GM19452 (cell line): ENCODE measurements at regions not wholly inside any gene's neighbourhood (a gene's known extent, or its start where the extent isn't known, plus 50 kb on each side); places are given as distances from the start of the nearest gene placed in this dataset.

Source experiments
- ATAC-seq: cut with Tn5 transposase; IDR thresholded peaks from one replicate; pipeline ENCODE4 v1.9.1; 2021; ENCODE audit not compliant: unreplicated experiment

- no peak for ATAC-seq
These were observed 220.2 kb upstream of the CDH8 start for GRCh38 chr16:62256406-62256805.

DNA sequence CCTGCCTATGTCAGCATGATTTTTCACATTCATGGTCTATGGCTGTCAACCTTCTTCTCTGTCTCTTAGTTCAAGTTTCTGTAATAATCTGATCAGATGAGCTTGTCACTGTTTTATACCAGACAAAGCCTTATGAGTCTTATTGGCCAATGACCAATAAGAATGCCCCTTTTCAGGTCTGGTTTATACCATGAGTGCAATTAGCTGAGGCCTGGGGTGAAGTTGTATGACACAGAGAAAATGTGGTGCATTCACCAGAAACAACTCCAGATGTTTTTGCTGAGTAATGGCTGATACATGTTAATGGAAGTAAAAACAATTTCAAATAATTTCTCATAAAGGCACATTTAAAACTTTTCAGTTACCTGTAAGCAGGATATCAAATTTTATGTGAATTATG is 218.6 kb upstream of the CDH8 start:
- ATAC-seq, result no peak

DNA sequence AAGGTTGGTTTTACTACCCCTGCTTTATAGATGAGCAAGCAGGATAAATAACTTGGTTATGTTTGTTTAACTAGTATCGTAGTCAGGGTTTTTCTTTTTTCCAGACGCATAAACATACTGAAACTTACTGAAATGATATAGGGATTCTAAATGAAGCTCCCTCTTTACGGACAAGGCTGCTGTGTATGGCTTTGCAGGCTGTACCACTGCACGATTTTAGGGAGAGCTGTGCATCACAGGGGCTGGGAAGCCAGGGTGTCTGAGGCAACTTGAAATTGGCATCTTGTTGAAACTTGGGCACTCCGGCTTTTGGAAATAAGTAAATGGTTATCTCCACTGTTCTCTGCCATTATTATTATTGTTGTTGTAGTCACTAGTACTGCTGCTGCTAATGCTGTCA is 218.1 kb upstream of the CDH8 start:
- ATAC-seq, result no peak

- ATAC-seq, result no peak
These were observed 217.7 kb upstream of the CDH8 start for GRCh38 chr16:62253966-62254365.

- no peak for ATAC-seq
These were observed 212.8 kb upstream of the CDH8 start for GRCh38 chr16:62249069-62249468.

GRCh38 chr16:62240722-62241121 is 204.5 kb upstream of the CDH8 start:
- ATAC-seq, result no peak

GRCh38 chr16:62225675-62226074 is 189.4 kb upstream of the CDH8 start:
- peak; percentile 77 for ATAC-seq

DNA sequence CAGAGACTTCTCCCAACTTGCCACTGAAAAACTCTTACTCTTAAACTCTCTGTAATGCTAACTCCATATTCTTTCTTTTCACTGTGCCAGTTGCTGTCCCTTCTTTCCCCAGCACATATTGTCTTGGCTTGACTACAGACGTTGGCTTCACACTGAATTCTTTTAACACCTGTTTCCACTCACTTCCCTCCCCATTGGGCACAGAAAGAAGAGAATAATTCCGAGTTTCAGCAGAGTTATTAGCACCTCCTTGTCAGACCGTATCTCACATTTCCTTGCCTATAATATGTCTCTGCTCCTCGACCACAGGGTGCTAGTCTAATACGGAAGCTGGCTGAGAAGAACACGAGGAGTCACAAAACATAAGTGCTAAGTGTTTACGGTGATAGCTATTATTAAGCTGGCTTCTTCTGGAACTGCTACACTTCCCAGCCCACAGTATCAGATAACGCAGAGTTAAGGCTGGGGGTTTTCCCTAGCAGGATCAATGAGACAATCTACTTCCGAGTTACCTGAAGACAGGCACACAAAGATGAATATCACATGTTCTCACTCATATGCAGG is 188.5 kb upstream of the CDH8 start:
- no peak for ATAC-seq

GRCh38 chr16:62216837-62217236 is 180.6 kb upstream of the CDH8 start:
- no peak for ATAC-seq

DNA sequence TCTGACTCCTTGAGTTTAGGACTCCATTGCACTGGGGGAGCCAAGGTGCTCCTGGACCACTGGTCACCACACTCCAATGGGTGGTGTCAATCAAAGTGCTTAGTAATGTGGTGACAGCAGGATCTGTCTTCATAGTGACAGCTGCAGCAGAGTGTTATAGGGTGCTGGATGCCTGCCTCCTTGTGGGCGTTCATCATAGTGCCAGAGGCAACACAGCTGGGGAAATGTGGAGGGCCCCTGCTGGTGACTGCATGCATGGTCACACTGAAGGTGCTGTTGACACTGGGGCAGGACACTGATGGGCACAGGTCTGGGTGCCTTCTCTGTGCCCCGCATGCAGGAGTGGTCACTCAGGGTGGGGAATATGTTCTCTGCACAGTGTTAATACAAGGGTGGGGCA is 177.5 kb upstream of the CDH8 start:
- no peak for ATAC-seq

- ATAC-seq, result no peak
These were observed 172.7 kb upstream of the CDH8 start for GRCh38 chr16:62208934-62209333.

DNA sequence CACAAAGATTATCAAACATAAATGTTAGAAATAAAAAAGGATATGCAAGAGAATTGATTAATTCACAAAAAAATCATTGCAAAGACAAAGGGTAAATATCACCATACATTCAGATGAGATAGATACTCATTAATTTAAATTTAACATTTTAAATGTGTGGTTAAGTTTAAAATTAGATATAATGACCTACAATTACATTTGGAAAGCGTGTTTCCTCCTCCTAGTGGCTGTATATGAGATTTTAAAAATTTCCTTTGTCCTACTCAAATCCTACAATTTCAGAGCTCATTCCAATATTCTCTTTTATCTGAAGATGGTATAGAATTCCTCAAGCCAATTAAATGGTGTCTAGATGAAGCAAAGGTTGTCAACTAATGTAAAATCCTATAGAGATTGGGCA is 169.2 kb upstream of the CDH8 start:
- ATAC-seq, result no peak

- ATAC-seq, result no peak
These were observed 165.7 kb upstream of the CDH8 start for GRCh38 chr16:62201911-62202310.

GRCh38 chr16:62194828-62195227 is 158.6 kb upstream of the CDH8 start:
- ATAC-seq, result no peak

DNA sequence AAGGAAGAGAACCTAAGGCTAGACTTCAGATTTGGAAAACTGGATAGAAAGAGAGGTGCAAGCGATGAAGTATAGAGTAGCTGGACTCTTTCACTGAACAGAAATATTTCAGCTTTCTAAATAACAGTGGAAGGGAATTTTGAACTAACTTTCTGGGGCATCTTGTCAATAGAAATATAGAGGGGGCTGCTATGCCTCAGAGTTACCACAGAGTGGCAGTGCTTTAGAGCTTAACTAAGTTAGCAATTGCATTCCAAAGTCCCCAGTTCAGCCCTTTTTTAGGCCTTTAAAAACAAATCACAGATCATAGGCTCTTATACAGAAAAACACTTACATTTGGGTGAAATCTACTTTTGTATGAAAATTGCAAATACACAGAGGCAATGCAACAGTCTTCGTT is 154.2 kb upstream of the CDH8 start:
- no peak for ATAC-seq

DNA sequence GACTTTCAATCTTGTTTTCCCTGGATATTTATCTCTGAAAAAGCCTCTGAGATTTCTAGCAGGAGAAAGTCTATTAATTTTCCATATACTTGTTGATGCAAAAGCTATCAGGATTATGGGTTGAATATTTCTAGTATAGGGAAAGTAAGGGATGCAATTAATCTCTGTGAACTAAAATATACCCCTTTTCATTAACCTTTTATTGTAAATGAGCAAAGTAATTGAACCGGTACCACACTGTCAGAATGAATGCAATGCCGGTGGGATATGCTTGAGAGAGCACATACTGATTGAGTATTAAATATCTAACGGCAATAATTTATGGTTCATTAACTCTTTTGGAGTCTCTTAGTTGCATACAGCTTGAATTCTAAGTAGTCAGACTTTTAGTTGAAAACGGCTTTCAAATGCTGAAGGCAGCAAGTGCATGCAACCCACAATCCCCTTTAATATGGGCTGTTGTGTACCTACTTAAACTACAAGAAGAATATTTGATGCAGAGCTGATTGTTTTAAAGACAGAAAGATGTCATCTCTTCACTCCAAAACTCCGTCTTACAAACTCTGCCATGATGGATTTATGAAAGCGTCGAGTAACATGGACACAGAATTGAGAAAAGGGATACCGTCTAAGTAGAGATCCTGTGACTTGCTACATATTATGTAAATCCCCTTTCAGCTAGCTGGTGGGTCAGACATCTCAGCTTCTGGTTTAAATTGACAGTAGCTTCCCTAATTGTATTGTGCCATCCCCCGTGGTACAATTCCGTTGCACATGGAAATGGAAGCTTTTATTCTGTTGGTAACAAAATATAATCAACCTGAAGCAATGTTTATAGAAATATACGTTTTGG is 141.3 kb upstream of the CDH8 start:
- ATAC-seq, result no peak

DNA sequence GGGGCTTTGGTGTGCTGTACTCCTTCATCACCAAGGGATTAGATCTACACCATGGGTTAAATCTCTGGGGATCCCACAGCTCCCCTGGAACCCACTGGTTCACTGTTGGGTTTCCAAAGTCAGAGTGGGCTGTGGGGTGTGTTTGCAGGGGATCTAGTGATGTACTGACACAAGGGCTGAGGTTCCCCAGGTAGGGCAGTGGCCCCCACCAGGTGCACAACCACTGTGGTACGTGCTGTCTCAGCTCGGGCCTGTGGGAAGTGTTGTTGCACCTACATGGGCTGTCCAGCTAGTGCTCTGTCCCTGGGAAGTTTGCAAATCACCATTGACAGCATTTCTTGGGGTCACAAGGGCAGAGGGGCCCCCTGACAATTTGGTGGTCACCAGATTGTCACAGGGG is 134.4 kb upstream of the CDH8 start:
- no peak for ATAC-seq

DNA sequence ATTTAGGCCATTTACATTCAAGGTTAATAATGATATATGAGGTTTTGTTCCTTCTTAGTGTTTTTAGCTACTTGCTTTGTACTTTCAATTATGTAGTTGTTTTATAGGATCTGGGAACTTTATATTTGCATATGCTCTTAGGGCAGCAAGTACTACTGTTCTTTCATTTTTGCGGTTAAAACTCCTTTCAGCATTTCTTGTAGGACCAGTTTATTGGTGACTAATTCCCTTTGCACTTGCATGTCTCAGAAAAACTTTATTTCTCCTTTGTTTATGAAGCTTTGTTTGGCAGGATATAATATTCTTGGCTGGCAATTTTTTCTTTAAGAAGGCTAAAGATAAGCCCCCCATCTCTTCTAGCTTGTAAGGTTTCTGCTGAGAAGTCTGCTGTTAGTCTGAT is 131.3 kb upstream of the CDH8 start:
- ATAC-seq, result no peak

DNA sequence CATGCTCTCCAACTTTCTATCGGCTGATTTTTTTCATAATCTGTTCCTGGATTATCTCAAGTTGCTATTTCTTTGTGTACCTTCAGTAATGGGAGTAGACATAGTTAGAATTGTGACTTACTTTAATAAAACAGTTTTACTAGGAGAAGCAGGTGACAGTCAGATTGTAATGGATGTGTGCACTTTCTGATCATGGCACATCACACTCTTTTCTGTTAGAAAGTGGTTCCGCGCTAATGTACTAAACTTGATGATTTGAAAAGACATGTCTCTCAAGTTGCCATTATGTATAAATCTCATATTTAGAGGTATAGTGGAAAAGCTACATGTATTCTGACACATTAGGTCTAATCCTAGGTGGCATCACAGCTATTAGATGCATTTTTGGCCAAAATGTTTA is 121.3 kb upstream of the CDH8 start:
- ATAC-seq, result no peak

GRCh38 chr16:62156971-62157370 is 120.7 kb upstream of the CDH8 start:
- no peak for ATAC-seq

DNA sequence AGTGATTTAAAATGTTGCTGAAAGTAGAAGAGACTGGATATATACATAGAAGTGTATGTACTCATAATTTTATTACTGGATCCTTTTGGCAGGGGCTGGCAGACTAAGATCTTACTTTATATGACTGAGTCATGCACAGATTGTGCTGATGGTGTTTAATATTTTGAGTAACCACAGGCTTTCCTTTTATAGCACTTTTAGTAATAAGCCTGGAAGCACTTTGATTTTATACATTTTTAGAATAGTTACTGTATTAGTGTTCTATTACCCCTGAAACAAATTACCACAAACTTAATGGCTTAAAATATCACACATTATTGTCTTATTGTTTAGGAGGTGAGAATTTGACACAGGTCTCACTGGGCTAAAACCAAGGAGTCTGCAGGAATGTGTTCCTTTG is 113.4 kb upstream of the CDH8 start:
- no peak for ATAC-seq

DNA sequence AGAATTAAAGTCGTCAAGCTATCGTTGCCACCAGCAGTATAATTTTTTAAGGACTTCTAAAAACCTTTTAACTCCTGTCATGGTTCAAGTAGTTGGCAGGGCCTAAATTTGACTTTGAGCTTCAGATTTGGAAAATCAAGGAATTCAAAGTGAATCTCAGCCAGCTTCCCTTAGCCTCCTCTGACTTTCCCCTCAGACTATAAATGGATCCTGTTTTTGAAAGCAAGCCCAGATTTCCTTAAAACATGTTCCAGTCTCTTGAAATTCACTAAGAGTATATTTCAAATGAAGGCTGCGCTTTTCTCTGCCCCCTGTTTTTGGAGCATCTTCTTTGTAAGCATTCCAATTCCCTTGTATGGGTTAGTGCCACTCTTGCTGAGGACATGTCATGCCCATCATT is 101.8 kb upstream of the CDH8 start:
- ATAC-seq, result no peak

DNA sequence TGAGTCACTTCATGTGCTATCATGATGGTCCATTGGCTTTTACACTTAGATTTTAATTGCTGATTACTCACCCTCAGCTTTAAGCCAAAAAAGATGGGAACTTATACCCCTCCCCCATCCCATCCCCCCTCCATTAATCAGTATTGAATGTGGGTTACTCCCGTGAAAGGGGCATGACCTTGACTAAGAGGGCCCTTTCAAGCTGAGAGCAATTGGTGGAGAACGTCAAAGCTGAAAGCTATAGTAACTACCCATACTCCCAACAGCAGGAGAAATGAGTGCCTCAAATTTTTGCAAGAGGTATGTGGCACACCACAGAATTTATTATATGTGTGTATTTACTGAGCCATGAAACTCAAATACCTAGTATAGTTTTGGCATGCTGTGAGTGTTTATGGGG is 99.7 kb upstream of the CDH8 start:
- no peak for ATAC-seq
